Loucy (cell line): ENCODE measurements at regions not wholly inside any gene's neighbourhood (a gene's known extent, or its start where the extent isn't known, plus 50 kb on each side); places are given as distances from the start of the nearest gene placed in this dataset.

Source experiments
- EZH2phosphoT487 ChIP-seq: fragments of 200-600 bp; IDR thresholded peaks from 2 replicates; pipeline ENCODE4 v1.6.1; 2018; ENCODE audit warnings: antibody characterized with exemption, mild to moderate bottlenecking, moderate library complexity, borderline replicate concordance
- TF ChIP-seq, protein P1 (sequence below): fragments of 200-600 bp; sonication (generic); conservative IDR thresholded peaks from 2 replicates; pipeline ENCODE4 v1.5.1; 2014; ENCODE audit warnings: mild to moderate bottlenecking, antibody characterized with exemption, low read length

- TF ChIP-seq, protein P1, sequence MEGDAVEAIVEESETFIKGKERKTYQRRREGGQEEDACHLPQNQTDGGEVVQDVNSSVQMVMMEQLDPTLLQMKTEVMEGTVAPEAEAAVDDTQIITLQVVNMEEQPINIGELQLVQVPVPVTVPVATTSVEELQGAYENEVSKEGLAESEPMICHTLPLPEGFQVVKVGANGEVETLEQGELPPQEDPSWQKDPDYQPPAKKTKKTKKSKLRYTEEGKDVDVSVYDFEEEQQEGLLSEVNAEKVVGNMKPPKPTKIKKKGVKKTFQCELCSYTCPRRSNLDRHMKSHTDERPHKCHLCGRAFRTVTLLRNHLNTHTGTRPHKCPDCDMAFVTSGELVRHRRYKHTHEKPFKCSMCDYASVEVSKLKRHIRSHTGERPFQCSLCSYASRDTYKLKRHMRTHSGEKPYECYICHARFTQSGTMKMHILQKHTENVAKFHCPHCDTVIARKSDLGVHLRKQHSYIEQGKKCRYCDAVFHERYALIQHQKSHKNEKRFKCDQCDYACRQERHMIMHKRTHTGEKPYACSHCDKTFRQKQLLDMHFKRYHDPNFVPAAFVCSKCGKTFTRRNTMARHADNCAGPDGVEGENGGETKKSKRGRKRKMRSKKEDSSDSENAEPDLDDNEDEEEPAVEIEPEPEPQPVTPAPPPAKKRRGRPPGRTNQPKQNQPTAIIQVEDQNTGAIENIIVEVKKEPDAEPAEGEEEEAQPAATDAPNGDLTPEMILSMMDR = no peak
- TF ChIP-seq EZH2phosphoT487 = no peak
These were observed 160.8 kb upstream of the IER5L start for GRCh38 chr9:129338724-129339430.
